ENCODE measurements at regions not wholly inside any gene's neighbourhood (a gene's known extent, or its start where the extent isn't known, plus 50 kb on each side); places are given as distances from the start of the nearest gene placed in this dataset.

- no peak for TF ChIP-seq EP300 (conservative IDR thresholded peaks at IDR 0.05; ENCODE audit: poor library complexity, severe bottlenecking)
- no peak for TF ChIP-seq RAD21 (conservative IDR thresholded peaks at IDR 0.05)
- TF ChIP-seq CTCF (IDR thresholded peaks at IDR 0.05; ENCODE audit: poor library complexity, severe bottlenecking): no peak
Observed at GRCh38 chr10:21458126-21458871, 67.2 kb downstream of the SKIDA1 start.
